ENCODE measurements at regions not wholly inside any gene's neighbourhood (a gene's known extent, or its start where the extent isn't known, plus 50 kb on each side); places are given as distances from the start of the nearest gene placed in this dataset.

GRCh38 chr13:40172878-40173277 lies 493.6 kb downstream of the FOXO1 start:
- TF ChIP-seq CTCF (IDR thresholded peaks at IDR 0.05; ENCODE audit: insufficient read depth, low read depth, low read length): no peak
- no peak for TF ChIP-seq EZH2 (IDR thresholded peaks at IDR 0.05; ENCODE audit: insufficient read depth, low read length)

All from astrocyte (in vitro differentiated cells and primary cell).